DMS53 treated with DMSO at 0.1 percent for 48 hours (cell line): ENCODE measurements at regions not wholly inside any gene's neighbourhood (a gene's known extent, or its start where the extent isn't known, plus 50 kb on each side); places are given as distances from the start of the nearest gene placed in this dataset.
"Not testable (repeated sequence)": the region's sequence is repeated elsewhere in the genome, so short reads cannot be mapped to it uniquely, and the experiment has no call there.

Source experiments
- DNase-seq: peaks from one replicate; lab custom pipeline; 2025; ENCODE audit not compliant: unreplicated experiment; lab: John Stamatoyannopoulos, UW

GRCh38 chr16:8080817-8081216 lies 509.5 kb downstream of the TMEM114 start:
- DNase-seq = no peak

- DNase-seq = no peak
Measured at GRCh38 chr16:8075271-8075670, 515.0 kb downstream of the TMEM114 start.

- DNase-seq = no peak
Measured at GRCh38 chr16:8070506-8070905, 519.8 kb downstream of the TMEM114 start.

GRCh38 chr16:8068225-8068624 lies 522.1 kb downstream of the TMEM114 start:
- DNase-seq = not testable (repeated sequence)

- no peak for DNase-seq
Measured at GRCh38 chr16:8063159-8063558, 527.2 kb downstream of the TMEM114 start.

GRCh38 chr16:8062677-8063076 lies 527.6 kb downstream of the TMEM114 start:
- no peak for DNase-seq

- no peak for DNase-seq
Measured at GRCh38 chr16:8055761-8056160, 534.5 kb downstream of the TMEM114 start.

GRCh38 chr16:8053437-8053836 lies 536.9 kb downstream of the TMEM114 start:
- no peak for DNase-seq

- DNase-seq = no peak
Measured at GRCh38 chr16:8048433-8048832, 541.9 kb downstream of the TMEM114 start.

- no peak for DNase-seq
Measured at GRCh38 chr16:8047736-8048135, 542.6 kb downstream of the TMEM114 start.

- DNase-seq = no peak
Measured at GRCh38 chr16:8044796-8045195, 545.5 kb downstream of the TMEM114 start.

GRCh38 chr16:8032406-8032805 lies 557.9 kb downstream of the TMEM114 start:
- DNase-seq = no peak

- not testable (repeated sequence) for DNase-seq
Measured at GRCh38 chr16:8030004-8030403, 560.3 kb downstream of the TMEM114 start.

- no peak for DNase-seq
Measured at GRCh38 chr16:8026450-8026849, 563.9 kb downstream of the TMEM114 start.

GRCh38 chr16:8023326-8023725 lies 567.0 kb downstream of the TMEM114 start:
- no peak for DNase-seq

GRCh38 chr16:8005096-8005860 lies 585.0 kb downstream of the TMEM114 start:
- DNase-seq = no peak

- DNase-seq = no peak
Measured at GRCh38 chr16:7998789-7999453, 591.4 kb downstream of the TMEM114 start.

GRCh38 chr16:7997966-7998365 lies 592.3 kb downstream of the TMEM114 start:
- DNase-seq = no peak

GRCh38 chr16:7992616-7993015 lies 597.7 kb downstream of the TMEM114 start:
- DNase-seq = no peak

- no peak for DNase-seq
Measured at GRCh38 chr16:7990626-7991260, 599.6 kb downstream of the TMEM114 start.

- no peak for DNase-seq
Measured at GRCh38 chr16:7983676-7984075, 606.6 kb downstream of the TMEM114 start.

- DNase-seq = no peak
Measured at GRCh38 chr16:7980133-7980483, 610.2 kb downstream of the TMEM114 start.
